ENCODE measurements at regions not wholly inside any gene's neighbourhood (a gene's known extent, or its start where the extent isn't known, plus 50 kb on each side); places are given as distances from the start of the nearest gene placed in this dataset.

- DNase-seq (ENCODE audit: extremely low read depth in 1 of 4, low spot score in 3 of 4) (no peak), FAIRE-seq (no peak), ATAC-seq (no peak)
- Histone ChIP-seq H3K4me2 (ENCODE audit: insufficient read depth, low read length) (no peak overlapping the region), H2AFZ (ENCODE audit: low read depth, low read length) (no peak overlapping the region), H3K4me3 (no peak overlapping the region), H4K20me1 (replicated peaks; ENCODE audit: control insufficient read depth, insufficient read depth, low read length) (no peaks in the 10 kb centered on the region), H3K9me3 (replicated peaks; ENCODE audit: control insufficient read depth, insufficient read depth, low read depth, low read length) (no peaks in the 10 kb centered on the region), H3K9ac (ENCODE audit: insufficient read depth in 1 of 2, low read depth in 2 of 2, low read length in 2 of 2) (no peak overlapping the region), H3K4me1 (replicated peaks in 1 of 2; ENCODE audit: control insufficient read depth in 2 of 2, insufficient read depth in 2 of 2, low read length in 2 of 2) (no peaks in the 10 kb centered on the region), H3K27ac (ENCODE audit: extremely low read depth, low read depth, low read length) (no peak overlapping the region), H3K9me1 (ENCODE audit: control insufficient read depth, insufficient read depth, low read length) (no peaks in the 10 kb centered on the region), H3K36me3 (ENCODE audit: control insufficient read depth, insufficient read depth, low read length) (no peaks in the 10 kb centered on the region), H3K27me3 (ENCODE audit: control insufficient read depth in 2 of 2, insufficient read depth in 2 of 2, low read length in 2 of 2) (no peaks in the 10 kb centered on the region), H3K79me2 (ENCODE audit: control insufficient read depth, insufficient read depth, low read length) (no peaks in the 10 kb centered on the region)
- 0% methylated on average over 2 of the region's 2 CpGs for WGBS (ENCODE audit: insufficient coverage, low coverage, missing lambda C conversion rate)
- in situ Hi-C loops (cut with MboI): no loop called here
- intact Hi-C loops (cut with micrococcal nuclease): no loop called here
- CTCF ChIA-PET (ENCODE audit: low intra/inter-chr PET ratio): no interaction called here
- BruUV-seq (replicated peaks): no TSS peak
- POLR2A ChIA-PET: no interaction called here
- TF ChIP-seq RCOR1 (IDR thresholded peaks at IDR 0.05; ENCODE audit: borderline replicate concordance in 1 of 2, low read depth in 2 of 2, low read length in 2 of 2): no peak
- TF ChIP-seq TRIM25 (IDR thresholded peaks at IDR 0.05; ENCODE audit: borderline replicate concordance): no peak
- no peak for TF ChIP-seq ILK (tag; IDR thresholded peaks at IDR 0.05; ENCODE audit: borderline replicate concordance, low read depth)
- TF ChIP-seq CHD2 (IDR thresholded peaks at IDR 0.05; ENCODE audit: low read depth, low read length): no peak
- no peak for TF ChIP-seq TEAD1 (CRISPR knock-in tag; IDR thresholded peaks at IDR 0.05)
- no peak for TF ChIP-seq NR1H2 (CRISPR knock-in tag; IDR thresholded peaks at IDR 0.05)
- no peak for TF ChIP-seq ZNF282 (CRISPR knock-in tag; IDR thresholded peaks at IDR 0.05)
- TF ChIP-seq, protein P1, sequence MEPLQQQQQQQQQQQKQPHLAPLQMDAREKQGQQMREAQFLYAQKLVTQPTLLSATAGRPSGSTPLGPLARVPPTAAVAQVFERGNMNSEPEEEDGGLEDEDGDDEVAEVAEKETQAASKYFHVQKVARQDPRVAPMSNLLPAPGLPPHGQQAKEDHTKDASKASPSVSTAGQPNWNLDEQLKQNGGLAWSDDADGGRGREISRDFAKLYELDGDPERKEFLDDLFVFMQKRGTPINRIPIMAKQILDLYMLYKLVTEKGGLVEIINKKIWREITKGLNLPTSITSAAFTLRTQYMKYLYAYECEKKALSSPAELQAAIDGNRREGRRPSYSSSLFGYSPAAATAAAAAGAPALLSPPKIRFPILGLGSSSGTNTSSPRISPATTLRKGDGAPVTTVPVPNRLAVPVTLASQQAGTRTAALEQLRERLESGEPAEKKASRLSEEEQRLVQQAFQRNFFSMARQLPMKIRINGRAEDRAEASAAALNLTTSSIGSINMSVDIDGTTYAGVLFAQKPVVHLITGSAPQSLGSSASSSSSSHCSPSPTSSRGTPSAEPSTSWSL (CRISPR knock-in tag; IDR thresholded peaks at IDR 0.05; ENCODE audit: borderline replicate concordance): no peak
- no peak for TF ChIP-seq SIX5 (IDR thresholded peaks at IDR 0.05; ENCODE audit: borderline replicate concordance in 1 of 2, insufficient read depth in 1 of 2, low read depth in 1 of 2, low read length in 2 of 2)
- TF ChIP-seq, protein P2, sequence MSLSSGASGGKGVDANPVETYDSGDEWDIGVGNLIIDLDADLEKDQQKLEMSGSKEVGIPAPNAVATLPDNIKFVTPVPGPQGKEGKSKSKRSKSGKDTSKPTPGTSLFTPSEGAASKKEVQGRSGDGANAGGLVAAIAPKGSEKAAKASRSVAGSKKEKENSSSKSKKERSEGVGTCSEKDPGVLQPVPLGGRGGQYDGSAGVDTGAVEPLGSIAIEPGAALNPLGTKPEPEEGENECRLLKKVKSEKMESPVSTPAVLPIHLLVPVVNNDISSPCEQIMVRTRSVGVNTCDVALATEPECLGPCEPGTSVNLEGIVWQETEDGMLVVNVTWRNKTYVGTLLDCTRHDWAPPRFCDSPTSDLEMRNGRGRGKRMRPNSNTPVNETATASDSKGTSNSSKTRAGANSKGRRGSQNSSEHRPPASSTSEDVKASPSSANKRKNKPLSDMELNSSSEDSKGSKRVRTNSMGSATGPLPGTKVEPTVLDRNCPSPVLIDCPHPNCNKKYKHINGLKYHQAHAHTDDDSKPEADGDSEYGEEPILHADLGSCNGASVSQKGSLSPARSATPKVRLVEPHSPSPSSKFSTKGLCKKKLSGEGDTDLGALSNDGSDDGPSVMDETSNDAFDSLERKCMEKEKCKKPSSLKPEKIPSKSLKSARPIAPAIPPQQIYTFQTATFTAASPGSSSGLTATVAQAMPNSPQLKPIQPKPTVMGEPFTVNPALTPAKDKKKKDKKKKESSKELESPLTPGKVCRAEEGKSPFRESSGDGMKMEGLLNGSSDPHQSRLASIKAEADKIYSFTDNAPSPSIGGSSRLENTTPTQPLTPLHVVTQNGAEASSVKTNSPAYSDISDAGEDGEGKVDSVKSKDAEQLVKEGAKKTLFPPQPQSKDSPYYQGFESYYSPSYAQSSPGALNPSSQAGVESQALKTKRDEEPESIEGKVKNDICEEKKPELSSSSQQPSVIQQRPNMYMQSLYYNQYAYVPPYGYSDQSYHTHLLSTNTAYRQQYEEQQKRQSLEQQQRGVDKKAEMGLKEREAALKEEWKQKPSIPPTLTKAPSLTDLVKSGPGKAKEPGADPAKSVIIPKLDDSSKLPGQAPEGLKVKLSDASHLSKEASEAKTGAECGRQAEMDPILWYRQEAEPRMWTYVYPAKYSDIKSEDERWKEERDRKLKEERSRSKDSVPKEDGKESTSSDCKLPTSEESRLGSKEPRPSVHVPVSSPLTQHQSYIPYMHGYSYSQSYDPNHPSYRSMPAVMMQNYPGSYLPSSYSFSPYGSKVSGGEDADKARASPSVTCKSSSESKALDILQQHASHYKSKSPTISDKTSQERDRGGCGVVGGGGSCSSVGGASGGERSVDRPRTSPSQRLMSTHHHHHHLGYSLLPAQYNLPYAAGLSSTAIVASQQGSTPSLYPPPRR (CRISPR knock-in tag; IDR thresholded peaks at IDR 0.05; ENCODE audit: borderline replicate concordance): no peak
- no peak for TF ChIP-seq CEBPB (tag; IDR thresholded peaks at IDR 0.05)
- TF ChIP-seq SRSF7 (optimal IDR thresholded peaks at IDR 0.05; ENCODE audit: low read depth, low read length): no peak
- TF ChIP-seq ZNF239 (CRISPR knock-in tag; IDR thresholded peaks at IDR 0.05): no peak
- TF ChIP-seq MCM3 (IDR thresholded peaks at IDR 0.05): no peak
Observed at GRCh38 chr4:106670976-106671375, 302.4 kb upstream of the GIMD1 start.
